Astrocyte (in vitro differentiated cells and primary cell): ENCODE measurements at regions not wholly inside any gene's neighbourhood (a gene's known extent, or its start where the extent isn't known, plus 50 kb on each side); places are given as distances from the start of the nearest gene placed in this dataset.

ENCODE experiments used
- EZH2 ChIP-seq: IDR thresholded peaks from 2 replicates; pipeline ENCODE4 v1.6.1; 2012; ENCODE audit warnings: mild to moderate bottlenecking, low read length, inconsistent platforms; ENCODE audit not compliant: insufficient read depth
- TF ChIP-seq, protein P1 (sequence below): IDR thresholded peaks from 2 replicates; pipeline ENCODE4 v1.5.1; 2011; ENCODE audit warnings: low read depth, mild to moderate bottlenecking, inconsistent platforms, low read length, moderate library complexity; ENCODE audit not compliant: insufficient read depth

DNA sequence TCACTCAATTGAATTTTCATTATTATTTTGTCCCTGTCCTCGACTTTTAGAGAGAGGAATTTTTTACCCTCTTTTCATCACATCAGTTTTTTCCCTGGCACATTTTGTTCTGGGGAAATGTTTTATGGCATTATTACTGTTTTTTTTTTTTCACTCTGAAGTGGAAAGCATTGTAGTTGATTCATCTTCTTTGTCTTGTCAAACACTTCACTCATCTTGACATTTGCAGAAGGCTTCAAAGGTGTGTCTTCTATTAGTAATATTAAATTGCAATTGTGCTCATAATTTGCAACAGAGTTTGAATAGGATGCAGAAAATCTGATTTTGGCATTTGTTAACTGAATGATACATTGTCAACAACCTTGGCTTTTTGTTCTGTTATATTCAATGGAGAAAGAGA is 545.4 kb upstream of the ARX start:
- TF ChIP-seq, protein P1, sequence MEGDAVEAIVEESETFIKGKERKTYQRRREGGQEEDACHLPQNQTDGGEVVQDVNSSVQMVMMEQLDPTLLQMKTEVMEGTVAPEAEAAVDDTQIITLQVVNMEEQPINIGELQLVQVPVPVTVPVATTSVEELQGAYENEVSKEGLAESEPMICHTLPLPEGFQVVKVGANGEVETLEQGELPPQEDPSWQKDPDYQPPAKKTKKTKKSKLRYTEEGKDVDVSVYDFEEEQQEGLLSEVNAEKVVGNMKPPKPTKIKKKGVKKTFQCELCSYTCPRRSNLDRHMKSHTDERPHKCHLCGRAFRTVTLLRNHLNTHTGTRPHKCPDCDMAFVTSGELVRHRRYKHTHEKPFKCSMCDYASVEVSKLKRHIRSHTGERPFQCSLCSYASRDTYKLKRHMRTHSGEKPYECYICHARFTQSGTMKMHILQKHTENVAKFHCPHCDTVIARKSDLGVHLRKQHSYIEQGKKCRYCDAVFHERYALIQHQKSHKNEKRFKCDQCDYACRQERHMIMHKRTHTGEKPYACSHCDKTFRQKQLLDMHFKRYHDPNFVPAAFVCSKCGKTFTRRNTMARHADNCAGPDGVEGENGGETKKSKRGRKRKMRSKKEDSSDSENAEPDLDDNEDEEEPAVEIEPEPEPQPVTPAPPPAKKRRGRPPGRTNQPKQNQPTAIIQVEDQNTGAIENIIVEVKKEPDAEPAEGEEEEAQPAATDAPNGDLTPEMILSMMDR, result no peak
- no peak for TF ChIP-seq EZH2
